ENCODE measurements at regions not wholly inside any gene's neighbourhood (a gene's known extent, or its start where the extent isn't known, plus 50 kb on each side); places are given as distances from the start of the nearest gene placed in this dataset.

- RAD21 ChIA-PET (ENCODE audit: low non-redundant PET in 1 of 2, low total read pairs in 2 of 2, uncharacterized antibody in 2 of 2, unreplicated experiment in 2 of 2) = interaction anchor here in 1 of 2 experiments (0.7 kb wide), 1 partner anchor 200 kb away, joined by 4 read pairs; no protein-coding TSS in a partner anchor
These were observed 718.7 kb upstream of the TENM3 start for GRCh38 chr4:181524499-181524898.

More at GRCh38 chr4:181524499-181524898, 718.7 kb upstream of the TENM3 start:
- Histone ChIP-seq H2AFZ (ENCODE audit: low read depth, low read length, poor library complexity, severe bottlenecking) (no peak overlapping the region), H3K4me1 (ENCODE audit: control insufficient read depth in 1 of 2, insufficient read depth in 2 of 2, low read length in 2 of 2) (no peaks in the 10 kb centered on the region), H3K36me3 (ENCODE audit: control insufficient read depth in 1 of 2, insufficient read depth in 2 of 2, low read length in 2 of 2) (no peaks in the 10 kb centered on the region), H3K27me3 (ENCODE audit: insufficient read depth, low read length) (peaks cover 6% of the 10 kb centered on the region; the same call in 1 of the 2 replicates), H3K9ac (ENCODE audit: low read length) (no peak overlapping the region), H3K4me3 (replicated peaks in 1 of 2; ENCODE audit: low read depth in 1 of 2, low read length in 2 of 2) (no peak overlapping the region), H3K79me2 (ENCODE audit: insufficient read depth, low read length) (no peaks in the 10 kb centered on the region), H3K27ac (ENCODE audit: low read depth, low read length) (no peak overlapping the region), H3K9me2 (ENCODE audit: insufficient read depth) (no peaks in the 10 kb centered on the region), H3K9me3 (ENCODE audit: control insufficient read depth in 1 of 2, insufficient read depth in 1 of 2, low read depth in 1 of 2, low read length in 2 of 2) (no peaks in the 10 kb centered on the region), H4K20me1 (ENCODE audit: insufficient read depth) (no peaks in the 10 kb centered on the region), H3K4me2 (ENCODE audit: low read length) (no peak overlapping the region)
- no TSS peak for BruUV-seq (replicated peaks)
- DNase-seq (ENCODE audit: low read depth, low spot score) (no peak), ATAC-seq (no peak)
- TF ChIP-seq CEBPB (IDR thresholded peaks at IDR 0.05; ENCODE audit: low read depth) (no peak), EGR1 (IDR thresholded peaks at IDR 0.05; ENCODE audit: low read depth) (no peak), CBX3 (IDR thresholded peaks at IDR 0.05; ENCODE audit: low read depth) (no peak), EZH2phosphoT487 (IDR thresholded peaks at IDR 0.05; ENCODE audit: borderline replicate concordance) (no peak), ZBTB33 (IDR thresholded peaks at IDR 0.05; ENCODE audit: extremely low read depth, insufficient replicate concordance, low read length) (no peak), ZNF274 (IDR thresholded peaks at IDR 0.05; ENCODE audit: low read depth, low read length) (no peak), YY1 (IDR thresholded peaks at IDR 0.05; ENCODE audit: extremely low read depth, insufficient replicate concordance, low read depth, low read length) (no peak), FOSL1 (IDR thresholded peaks at IDR 0.05; ENCODE audit: low read depth) (no peak), ZFX (IDR thresholded peaks at IDR 0.05) (no peak), SRF (IDR thresholded peaks at IDR 0.05; ENCODE audit: low read depth) (no peak), POLR2A (IDR thresholded peaks at IDR 0.05; ENCODE audit: borderline replicate concordance, extremely low read depth, insufficient read depth, insufficient read length) (no peak), ELF1 (IDR thresholded peaks at IDR 0.05; ENCODE audit: borderline replicate concordance, low read depth) (no peak), TCF7L2 (IDR thresholded peaks at IDR 0.05; ENCODE audit: borderline replicate concordance, extremely low read depth, insufficient read depth, insufficient read length) (no peak)
- ChIA-PET POLR2A (no interaction called here), CTCF (no interaction called here)
- intact Hi-C loops (cut with micrococcal nuclease) = no loop called here

Measured in HCT116 (cell line).